Hematopoietic multipotent progenitor cell treated with erythropoietin and hydrocortisone succinate and interleukin-3 and kit ligand, for 15 days (in vitro differentiated cells): ENCODE measurements at regions not wholly inside any gene's neighbourhood (a gene's known extent, or its start where the extent isn't known, plus 50 kb on each side); places are given as distances from the start of the nearest gene placed in this dataset.

ENCODE experiments used
- DNase-seq: peaks from one replicate; pipeline ENCODE4 v3.0.0-alpha.2; 2015; ENCODE audit warnings: low spot score

GRCh38 chr9:17894501-17895160 lies 315.8 kb downstream of the SH3GL2 start:
- DNase-seq = no peak

- DNase-seq = no peak
Measured at GRCh38 chr9:17900606-17901005, 321.7 kb downstream of the SH3GL2 start.

- no peak for DNase-seq
Measured at GRCh38 chr9:17905366-17905765, 326.5 kb downstream of the SH3GL2 start.

GRCh38 chr9:17905781-17906175 lies 326.9 kb downstream of the SH3GL2 start:
- no peak for DNase-seq

DNA sequence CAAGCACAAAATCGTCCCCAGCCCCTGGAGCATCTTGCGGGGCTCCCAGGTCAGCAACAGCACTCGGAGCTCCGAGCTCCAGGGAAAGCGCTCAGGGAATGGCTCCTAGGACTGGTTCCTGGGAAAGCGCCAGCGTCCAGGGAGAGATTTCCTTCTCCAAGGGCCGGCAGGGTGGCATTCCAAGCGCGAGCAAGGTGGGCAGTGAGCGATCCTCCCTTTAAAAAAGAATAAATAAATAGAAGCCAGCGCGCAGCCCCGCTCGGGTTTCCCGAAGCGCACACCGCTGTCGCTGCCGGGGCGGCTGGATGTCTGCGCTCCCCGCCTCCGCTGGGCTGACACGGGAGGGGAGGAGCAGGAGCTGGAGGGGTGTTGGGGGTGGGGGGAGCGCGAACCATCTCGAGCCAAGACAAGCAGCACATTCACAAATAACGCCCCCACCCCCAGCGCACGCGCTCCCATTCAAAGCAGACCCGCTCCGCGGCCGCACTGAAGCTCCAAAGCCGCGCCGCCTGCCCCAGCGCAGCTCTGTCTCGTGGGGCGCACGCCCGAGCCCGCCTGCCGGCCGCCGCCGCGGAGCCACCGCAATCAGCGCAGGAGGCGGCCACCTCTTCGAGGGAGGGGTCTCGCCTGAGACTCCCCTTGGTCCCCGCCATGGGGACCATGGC lies 327.4 kb downstream of the SH3GL2 start:
- DNase-seq = no peak

DNA sequence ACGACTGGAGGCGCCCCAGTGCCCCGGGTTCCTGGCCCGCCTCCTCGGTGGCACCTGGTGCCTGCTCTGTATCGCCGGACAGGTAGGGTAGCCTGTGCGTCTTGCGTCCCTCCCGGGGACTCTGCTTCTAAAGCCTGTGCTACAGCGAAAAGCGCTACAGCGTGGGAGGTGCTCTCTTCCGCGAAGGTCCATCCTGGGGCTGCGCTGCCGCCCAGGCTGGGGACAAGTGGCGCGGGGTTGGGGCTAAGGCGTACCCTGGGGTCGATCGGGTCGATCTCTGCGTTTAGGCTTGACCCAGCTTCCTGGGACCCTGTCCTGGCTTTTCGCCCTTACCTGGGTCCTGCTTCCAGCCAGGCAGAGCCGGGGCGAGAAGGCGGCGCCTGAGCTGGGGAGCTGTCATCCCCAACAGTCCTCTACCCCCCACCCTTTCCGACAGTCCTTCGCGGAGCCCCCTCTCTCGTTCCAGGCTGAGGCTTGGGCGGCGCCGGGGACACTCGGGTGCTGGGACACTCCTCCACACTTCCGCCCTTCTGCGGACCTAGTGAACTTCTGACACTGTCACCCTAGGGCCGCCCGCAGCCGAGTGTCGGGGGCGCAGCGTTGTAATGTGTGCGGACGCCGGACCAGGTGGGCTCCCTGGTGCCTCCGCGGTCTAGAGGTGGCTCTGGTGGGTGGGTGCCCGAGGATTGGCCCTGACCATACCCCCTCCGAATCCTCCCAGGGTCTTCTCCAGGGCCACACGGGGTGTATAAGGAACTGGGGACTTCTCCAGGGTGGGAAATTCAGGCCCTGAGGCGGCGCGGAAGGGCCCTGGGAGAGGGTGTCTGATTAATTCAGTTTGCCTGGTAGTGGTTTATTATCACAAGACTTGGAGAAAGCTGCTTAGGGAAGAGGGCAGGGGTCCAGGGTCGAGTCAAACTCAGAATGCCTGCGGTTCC lies 328.2 kb downstream of the SH3GL2 start:
- DNase-seq = no peak

DNA sequence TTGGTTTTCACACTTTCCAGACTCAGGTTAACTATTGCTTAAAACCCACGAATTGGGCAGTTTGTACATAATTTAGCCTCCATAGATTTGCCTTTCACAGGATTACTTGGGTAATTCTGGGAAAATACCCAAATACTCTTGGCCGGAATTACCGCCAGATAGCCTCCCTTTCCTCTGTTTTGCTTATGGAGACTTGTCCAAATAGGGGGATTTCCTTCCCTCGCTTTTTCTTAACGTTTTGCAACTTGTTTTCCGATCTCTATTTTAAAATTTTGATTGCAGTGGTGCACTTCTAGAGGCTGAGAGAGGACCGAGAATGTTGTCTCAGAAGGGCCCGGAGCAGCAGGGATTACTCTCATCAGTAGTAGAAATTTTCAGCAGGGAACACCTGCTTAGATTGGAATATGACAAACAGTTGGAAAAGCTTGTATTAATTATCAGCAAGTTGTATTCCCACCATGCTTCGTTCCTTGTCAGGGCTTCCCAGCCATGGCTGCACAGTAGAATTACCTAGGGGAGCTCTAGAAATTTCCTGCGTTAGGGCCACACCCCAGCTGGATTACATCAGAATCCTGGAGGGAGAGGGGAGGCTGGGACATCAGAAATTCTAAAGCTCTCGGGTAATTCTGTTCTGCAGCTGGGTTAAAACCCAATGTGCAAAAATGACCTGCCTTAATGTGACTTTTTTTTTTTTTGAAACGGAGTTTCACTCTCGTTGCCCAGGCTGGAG lies 329.1 kb downstream of the SH3GL2 start:
- DNase-seq = no peak

GRCh38 chr9:17926246-17926645 lies 347.4 kb downstream of the SH3GL2 start:
- no peak for DNase-seq

GRCh38 chr9:17927616-17928015 lies 348.8 kb downstream of the SH3GL2 start:
- no peak for DNase-seq

GRCh38 chr9:17928228-17928627 lies 349.4 kb downstream of the SH3GL2 start:
- no peak for DNase-seq

GRCh38 chr9:17928768-17929167 lies 349.9 kb downstream of the SH3GL2 start:
- no peak for DNase-seq

DNA sequence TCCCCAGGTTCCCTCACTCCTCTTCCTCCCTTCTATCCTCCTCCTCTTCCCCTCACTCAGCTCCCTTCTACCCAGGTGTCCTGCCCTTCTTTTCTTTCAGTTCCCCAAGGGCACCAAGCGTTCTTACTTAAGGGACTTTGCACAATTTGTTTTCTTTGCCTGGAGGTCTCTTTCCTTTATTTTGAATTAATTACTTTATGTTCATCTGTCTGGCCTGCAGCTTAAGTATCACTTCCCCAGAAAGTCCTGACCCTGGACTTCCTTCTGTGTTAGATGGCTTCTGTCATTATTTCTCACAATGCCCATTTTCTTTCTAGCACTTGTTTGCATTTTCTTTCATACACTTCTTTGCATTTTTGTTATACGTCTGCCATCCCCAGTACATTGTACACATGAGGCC lies 350.6 kb downstream of the SH3GL2 start:
- DNase-seq = no peak

GRCh38 chr9:17930071-17930470 lies 351.2 kb downstream of the SH3GL2 start:
- no peak for DNase-seq

DNA sequence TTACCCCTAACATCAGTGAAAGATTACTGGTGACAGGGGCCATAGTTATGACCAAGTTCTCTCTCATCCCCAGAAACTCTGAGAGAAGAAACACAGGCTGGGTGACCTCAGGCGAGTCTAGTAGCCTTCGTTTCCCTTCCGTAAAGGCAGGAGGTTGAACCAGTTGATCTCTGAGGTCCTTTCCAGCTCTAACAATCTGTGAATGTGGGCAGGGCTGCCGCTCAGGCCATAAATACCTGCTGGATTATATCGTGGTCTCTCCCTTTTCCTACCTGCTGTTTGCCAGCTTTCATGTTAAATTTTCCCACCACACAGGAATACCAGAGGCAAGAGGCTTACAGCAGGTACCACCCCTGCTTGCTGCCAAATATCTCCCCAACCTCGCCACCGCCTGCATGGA lies 357.5 kb downstream of the SH3GL2 start:
- DNase-seq = no peak

DNA sequence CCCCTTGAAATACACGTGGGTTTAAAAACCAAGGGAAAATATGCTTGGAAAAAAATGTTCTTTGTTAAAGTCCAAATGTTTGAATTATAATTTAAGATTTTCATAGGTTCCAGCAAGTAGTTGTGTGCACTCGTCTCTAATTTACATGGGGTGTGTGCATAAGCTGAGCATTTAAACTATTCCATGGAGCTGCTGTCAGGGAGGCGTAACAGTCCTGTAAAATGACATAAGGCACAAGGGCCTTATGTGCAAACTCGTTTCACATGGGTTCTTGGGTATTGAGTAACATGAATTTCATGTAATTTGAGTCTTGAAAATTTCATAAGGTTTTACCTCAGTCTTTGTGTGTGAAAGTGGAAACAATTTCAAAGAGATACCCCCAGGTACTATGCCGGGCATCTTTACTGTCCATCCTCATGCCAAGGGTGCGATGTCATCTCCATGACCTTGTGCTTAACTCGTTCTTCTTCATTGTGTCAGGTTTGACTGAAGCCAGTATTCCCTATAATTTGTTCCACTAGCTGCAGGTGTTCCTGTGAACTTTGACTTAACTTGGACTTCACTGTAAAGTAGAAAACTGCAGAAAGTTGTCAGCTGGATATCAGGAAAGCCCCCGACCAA lies 359.3 kb downstream of the SH3GL2 start:
- DNase-seq = no peak

GRCh38 chr9:17942498-17942897 lies 363.6 kb downstream of the SH3GL2 start:
- DNase-seq = no peak

DNA sequence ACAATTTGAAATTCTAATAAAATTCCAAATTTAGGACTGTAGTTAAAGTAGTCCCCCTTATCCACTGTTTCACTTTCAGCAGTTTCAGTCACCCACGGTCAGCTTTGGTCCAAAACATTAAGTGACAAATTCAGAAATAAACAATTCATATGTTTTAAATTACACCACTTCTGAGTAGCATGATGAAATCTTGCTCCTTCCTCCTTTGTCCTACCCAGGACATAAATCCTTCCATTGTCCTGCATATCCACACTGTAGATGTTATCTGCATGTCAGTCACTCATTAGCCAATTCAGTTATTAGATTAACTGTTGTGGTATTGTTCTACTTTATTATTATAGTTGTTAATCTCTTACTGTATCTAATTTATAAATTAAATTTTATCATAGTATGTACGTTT lies 376.5 kb downstream of the SH3GL2 start:
- DNase-seq = no peak

GRCh38 chr9:17958363-17958762 lies 379.5 kb downstream of the SH3GL2 start:
- no peak for DNase-seq

DNA sequence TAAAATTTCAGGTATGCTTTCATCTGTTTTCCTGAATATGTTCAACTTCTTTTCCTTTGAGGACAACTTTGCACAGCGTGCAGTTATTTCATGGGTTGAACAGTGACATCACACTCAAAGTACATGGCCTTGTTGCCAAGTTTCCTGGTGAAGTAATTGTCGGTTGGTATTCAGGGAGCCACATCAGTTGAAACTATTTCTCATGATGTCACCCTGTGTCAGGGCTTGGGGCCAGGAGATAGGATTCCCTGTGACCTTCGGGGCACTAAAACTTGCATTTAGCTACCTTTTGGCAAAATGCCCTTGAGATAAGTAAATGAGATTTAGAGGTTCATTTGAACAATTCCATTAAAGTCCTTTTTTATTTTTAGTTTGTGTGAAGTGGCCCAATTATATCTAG lies 383.9 kb downstream of the SH3GL2 start:
- no peak for DNase-seq

DNA sequence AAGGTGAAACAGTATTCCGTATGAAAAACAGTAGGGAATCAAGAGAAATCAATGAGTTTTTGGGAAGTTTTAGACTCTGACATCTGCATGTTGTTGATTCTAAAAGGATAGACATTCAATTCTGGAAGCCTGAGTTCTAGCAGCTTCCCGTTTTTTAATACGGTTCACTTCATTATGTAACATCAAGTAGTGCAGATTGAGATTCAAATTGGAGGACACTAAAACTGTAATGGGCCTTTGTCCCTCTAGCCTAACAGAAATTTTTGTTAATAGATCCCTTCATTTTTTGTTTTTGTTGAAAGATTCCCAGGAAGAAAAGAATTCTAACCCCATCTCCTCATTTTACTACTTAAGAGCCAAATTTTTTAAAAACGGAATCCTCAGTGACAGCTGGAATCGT lies 384.6 kb downstream of the SH3GL2 start:
- DNase-seq = no peak

- DNase-seq = no peak
Measured at GRCh38 chr9:17967731-17968130, 388.9 kb downstream of the SH3GL2 start.

DNA sequence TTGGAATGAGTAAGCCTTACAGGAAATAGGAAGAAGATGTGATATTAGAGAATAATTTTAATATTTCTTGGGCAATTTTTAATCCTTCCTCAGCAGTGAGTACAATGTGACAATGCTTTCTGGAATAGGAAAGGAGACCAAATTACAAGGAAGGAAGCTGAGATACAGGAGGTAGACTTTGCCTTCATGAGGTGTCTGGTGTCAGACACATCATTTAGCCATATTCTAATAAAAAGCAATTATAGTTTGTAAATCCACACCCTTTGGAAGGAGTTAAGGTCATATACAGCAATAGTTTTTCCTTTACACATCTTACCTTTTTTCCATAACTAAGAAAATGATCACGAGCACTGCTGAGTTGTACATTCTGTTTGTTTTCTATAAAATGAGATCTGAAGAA lies 390.4 kb downstream of the SH3GL2 start:
- no peak for DNase-seq
